Neural cell (in vitro differentiated cells): ENCODE measurements at regions not wholly inside any gene's neighbourhood (a gene's known extent, or its start where the extent isn't known, plus 50 kb on each side); places are given as distances from the start of the nearest gene placed in this dataset.

Experiments used
- CTCF ChIP-seq: fragments of 450-650 bp; IDR thresholded peaks from 2 replicates; pipeline ENCODE4 v1.5.1; 2014; ENCODE audit warnings: antibody characterized with exemption, mild to moderate bottlenecking, moderate library complexity; ENCODE audit not compliant: poor library complexity, severe bottlenecking
- EP300 ChIP-seq: fragments of 450-650 bp; conservative IDR thresholded peaks from 2 replicates; pipeline ENCODE4 v1.6.1; 2014; ENCODE audit warnings: antibody characterized with exemption, mild to moderate bottlenecking, moderate library complexity; ENCODE audit not compliant: poor library complexity, severe bottlenecking
- EZH2 ChIP-seq: fragments of 200-600, 300-800 bp; shearing (Covaris generic), sonication (generic); IDR thresholded peaks from 2 replicates; pipeline ENCODE4 v1.6.1; 2014; ENCODE audit warnings: antibody characterized with exemption, low read length, borderline replicate concordance, mild to moderate bottlenecking; ENCODE audit not compliant: insufficient read depth, poor library complexity, severe bottlenecking
- MXI1 ChIP-seq: fragments of 450-650 bp; conservative IDR thresholded peaks from 2 replicates; pipeline ENCODE4 v1.6.1; 2014; ENCODE audit warnings: antibody characterized with exemption, mild to moderate bottlenecking; ENCODE audit not compliant: poor library complexity, severe bottlenecking
- POLR2AphosphoS5 ChIP-seq: IDR thresholded peaks from 2 replicates; pipeline ENCODE4 v1.6.1; 2012
- RAD21 ChIP-seq: fragments of 450-650 bp; conservative IDR thresholded peaks from 2 replicates; pipeline ENCODE4 v1.6.1; 2014; ENCODE audit warnings: antibody characterized with exemption, mild to moderate bottlenecking, moderate library complexity
- REST ChIP-seq: IDR thresholded peaks from 2 replicates; pipeline ENCODE4 v1.6.1; 2012; ENCODE audit warnings: borderline replicate concordance
- SMC3 ChIP-seq: fragments of 450-650 bp; conservative IDR thresholded peaks from 2 replicates; pipeline ENCODE4 v1.6.1; 2014; ENCODE audit warnings: antibody characterized with exemption, mild to moderate bottlenecking, moderate library complexity; ENCODE audit not compliant: poor library complexity
- TAF1 ChIP-seq: IDR thresholded peaks from 2 replicates; pipeline ENCODE4 v1.6.1; 2012; ENCODE audit warnings: low read depth

- TF ChIP-seq EZH2, result no peak
- TF ChIP-seq EP300, result no peak
- no peak for TF ChIP-seq TAF1
- no peak for TF ChIP-seq CTCF
- TF ChIP-seq REST, result no peak
- no peak for TF ChIP-seq POLR2AphosphoS5
- TF ChIP-seq RAD21, result no peak
- no peak for TF ChIP-seq SMC3
- no peak for TF ChIP-seq MXI1
These were observed 84.5 kb upstream of the IRS2 start for GRCh38 chr13:109870696-109871370.
